HG02763 (cell line): ENCODE measurements at regions not wholly inside any gene's neighbourhood (a gene's known extent, or its start where the extent isn't known, plus 50 kb on each side); places are given as distances from the start of the nearest gene placed in this dataset.

Source experiments
- ATAC-seq: cut with Tn5 transposase; IDR thresholded peaks from one replicate; pipeline ENCODE4 v1.9.1; 2021; ENCODE audit warnings: mild to moderate bottlenecking, moderate library complexity; ENCODE audit not compliant: unreplicated experiment

GRCh38 chr3:3579658-3580057 lies 219.6 kb upstream of the LRRN1 start:
- ATAC-seq, result no peak

- no peak for ATAC-seq
These were observed 220.5 kb upstream of the LRRN1 start for GRCh38 chr3:3578718-3579117.

- ATAC-seq, result no peak
These were observed 221.4 kb upstream of the LRRN1 start for GRCh38 chr3:3577823-3578222.

GRCh38 chr3:3573341-3573740 lies 225.9 kb upstream of the LRRN1 start:
- ATAC-seq, result no peak

- no peak for ATAC-seq
These were observed 238.5 kb upstream of the LRRN1 start for GRCh38 chr3:3560591-3561311.

GRCh38 chr3:3559786-3560185 lies 239.4 kb upstream of the LRRN1 start:
- no peak for ATAC-seq

- no peak for ATAC-seq
These were observed 243.2 kb upstream of the LRRN1 start for GRCh38 chr3:3556078-3556477.

GRCh38 chr3:3553236-3553635 lies 246.0 kb upstream of the LRRN1 start:
- no peak for ATAC-seq

GRCh38 chr3:3552761-3553160 lies 246.5 kb upstream of the LRRN1 start:
- ATAC-seq, result no peak

- ATAC-seq, result no peak
These were observed 247.2 kb upstream of the LRRN1 start for GRCh38 chr3:3551981-3552380.

GRCh38 chr3:3545360-3545759 lies 253.9 kb upstream of the LRRN1 start:
- no peak for ATAC-seq

GRCh38 chr3:3538451-3538850 lies 260.8 kb upstream of the LRRN1 start:
- ATAC-seq, result no peak

- ATAC-seq, result no peak
These were observed 266.7 kb upstream of the LRRN1 start for GRCh38 chr3:3532508-3532907.

GRCh38 chr3:3531476-3531875 lies 267.8 kb upstream of the LRRN1 start:
- no peak for ATAC-seq

GRCh38 chr3:3519266-3519665 lies 280.0 kb upstream of the LRRN1 start:
- no peak for ATAC-seq

- no peak for ATAC-seq
These were observed 282.2 kb upstream of the LRRN1 start for GRCh38 chr3:3516996-3517395.

GRCh38 chr3:3516384-3516783 lies 282.8 kb upstream of the LRRN1 start:
- no peak for ATAC-seq

- ATAC-seq, result no peak
These were observed 289.6 kb upstream of the LRRN1 start for GRCh38 chr3:3509665-3510064.

GRCh38 chr3:3504686-3505085 lies 294.5 kb upstream of the LRRN1 start:
- no peak for ATAC-seq

GRCh38 chr3:3503411-3503810 lies 295.8 kb upstream of the LRRN1 start:
- ATAC-seq, result no peak

GRCh38 chr3:3499987-3500386 lies 299.2 kb upstream of the LRRN1 start:
- no peak for ATAC-seq

- no peak for ATAC-seq
These were observed 300.1 kb upstream of the LRRN1 start for GRCh38 chr3:3499012-3499562.

- no peak for ATAC-seq
These were observed 303.6 kb upstream of the LRRN1 start for GRCh38 chr3:3495611-3496010.
